Stimulated activated CD4-positive, alpha-beta T cell treated with anti-CD3 and anti-CD28 coated beads, TNF-alpha, amount 100 ng/mL, for 24 hours (primary cell): ENCODE measurements at regions not wholly inside any gene's neighbourhood (a gene's known extent, or its start where the extent isn't known, plus 50 kb on each side); places are given as distances from the start of the nearest gene placed in this dataset.
"Not testable (repeated sequence)": the region's sequence is repeated elsewhere in the genome, so short reads cannot be mapped to it uniquely, and the experiment has no call there.

Source experiments
- DNase-seq, 3 experiments: peaks; one replicate each; pipeline ENCODE4 v3.0.0-alpha.2; 2020; ENCODE audit warnings: low read depth in 3 of 3

GRCh38 chr9:42434844-42435714 lies 251.6 kb downstream of the SPATA31A6 start:
- DNase-seq = not testable (repeated sequence)

GRCh38 chr9:42435715-42436342 lies 252.4 kb downstream of the SPATA31A6 start:
- not testable (repeated sequence) for DNase-seq

DNA sequence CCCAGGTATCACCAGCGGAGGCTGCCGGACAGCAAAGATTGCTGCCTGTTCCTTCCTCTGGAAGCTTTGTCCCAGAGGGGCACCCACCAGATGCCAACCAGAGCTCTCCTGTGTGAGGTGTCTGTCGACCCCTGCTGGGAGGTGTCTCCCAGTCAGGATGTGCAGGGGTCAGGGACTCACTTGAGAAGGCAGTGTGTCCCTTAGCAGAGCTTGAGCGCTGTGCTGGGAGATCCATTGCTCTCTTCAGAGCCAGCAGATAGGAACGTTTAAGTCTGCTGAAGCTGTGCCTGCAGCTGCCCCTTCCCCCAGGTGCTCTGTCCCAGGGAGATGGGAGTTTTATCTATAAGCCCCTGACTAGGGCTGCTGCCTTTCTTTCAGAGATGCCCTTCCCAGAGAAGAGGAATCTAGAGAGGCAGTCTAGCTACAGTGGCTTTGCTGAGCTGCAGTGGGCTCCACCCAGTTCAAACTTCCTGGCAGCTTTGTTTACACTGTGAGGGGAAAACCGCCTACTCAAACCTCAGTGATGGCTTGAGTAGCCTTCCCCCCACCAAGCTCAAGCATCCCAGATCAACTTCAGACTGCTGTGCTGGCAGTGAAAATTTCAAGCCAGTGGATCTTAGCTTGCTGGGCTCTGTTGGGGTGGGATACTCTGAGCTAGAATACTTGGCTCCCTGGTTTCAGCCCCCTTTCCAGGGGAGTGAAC lies 253.7 kb downstream of the SPATA31A6 start:
- DNase-seq = not testable (repeated sequence)

- DNase-seq = not testable (repeated sequence)
Observed at GRCh38 chr9:42442680-42443079, 259.2 kb downstream of the SPATA31A6 start.

- DNase-seq = not testable (repeated sequence)
Observed at GRCh38 chr9:42443414-42443813, 260.0 kb downstream of the SPATA31A6 start.

- DNase-seq = not testable (repeated sequence)
Observed at GRCh38 chr9:42461436-42461835, 278.0 kb downstream of the SPATA31A6 start.

DNA sequence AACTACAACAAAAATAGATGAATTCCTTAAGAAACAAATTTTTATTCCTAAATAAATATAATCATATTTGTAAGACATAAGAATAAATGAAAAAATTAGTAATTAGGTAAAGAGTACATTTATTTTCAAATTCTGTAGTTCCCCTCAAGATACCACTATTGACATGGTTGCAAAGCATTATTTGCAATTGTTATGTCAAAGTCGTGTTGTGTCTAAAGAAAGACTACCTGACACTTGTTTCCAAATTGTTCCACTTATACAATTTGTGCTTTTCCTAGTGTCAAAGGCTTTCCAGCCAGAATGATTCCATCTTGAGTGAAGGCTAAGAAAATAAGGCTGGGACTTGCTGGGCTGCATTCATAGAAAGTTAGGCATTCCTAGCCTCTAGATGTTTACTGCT lies 278.4 kb downstream of the SPATA31A6 start:
- not testable (repeated sequence) for DNase-seq

GRCh38 chr9:42463981-42464380 lies 280.5 kb downstream of the SPATA31A6 start:
- DNase-seq = not testable (repeated sequence)

- DNase-seq = not testable (repeated sequence)
Observed at GRCh38 chr9:42470577-42470976, 287.1 kb downstream of the SPATA31A6 start.

DNA sequence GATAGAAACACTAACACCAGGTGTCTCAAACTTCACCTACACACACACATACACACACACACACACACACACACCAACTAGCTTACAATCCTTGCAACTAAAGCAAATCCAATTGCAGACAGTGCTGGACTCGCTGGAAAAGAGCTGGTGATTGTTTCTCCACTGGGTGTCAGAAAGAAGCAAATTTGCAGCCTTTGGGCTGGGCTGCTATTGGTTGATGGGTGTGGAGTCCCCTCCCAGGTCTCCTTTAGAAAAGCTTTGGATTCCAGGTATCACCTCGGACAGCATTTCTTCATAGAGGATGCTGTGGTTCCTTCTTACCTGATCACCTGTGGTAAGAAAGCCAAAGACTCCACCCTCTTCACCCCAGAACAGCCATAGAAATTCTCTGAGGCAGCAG lies 307.5 kb downstream of the SPATA31A6 start:
- not testable (repeated sequence) for DNase-seq

- not testable (repeated sequence) for DNase-seq
Observed at GRCh38 chr9:42502620-42503264, 319.3 kb downstream of the SPATA31A6 start.

- DNase-seq = not testable (repeated sequence)
Observed at GRCh38 chr9:42508111-42508510, 324.7 kb downstream of the SPATA31A6 start.

DNA sequence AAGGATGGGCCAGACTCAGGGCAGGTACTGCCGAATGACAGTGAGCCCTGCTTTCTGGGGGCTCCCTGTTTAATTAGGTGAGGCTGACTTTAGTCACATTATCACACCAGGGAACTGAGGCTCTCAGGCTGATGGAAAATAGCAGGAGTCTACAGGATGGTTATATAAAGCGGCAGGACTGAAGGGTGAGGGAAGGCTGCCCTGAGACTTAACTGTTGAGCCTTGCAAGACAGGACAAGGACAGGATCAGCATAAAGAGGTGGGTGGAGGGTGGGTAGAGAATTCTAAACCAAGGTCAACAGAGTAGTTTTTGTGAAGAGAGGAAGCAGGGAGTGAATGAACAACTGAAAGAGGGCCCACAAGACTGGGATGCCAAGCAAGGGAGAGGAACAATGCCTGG lies 330.1 kb downstream of the SPATA31A6 start:
- DNase-seq = not testable (repeated sequence)

DNA sequence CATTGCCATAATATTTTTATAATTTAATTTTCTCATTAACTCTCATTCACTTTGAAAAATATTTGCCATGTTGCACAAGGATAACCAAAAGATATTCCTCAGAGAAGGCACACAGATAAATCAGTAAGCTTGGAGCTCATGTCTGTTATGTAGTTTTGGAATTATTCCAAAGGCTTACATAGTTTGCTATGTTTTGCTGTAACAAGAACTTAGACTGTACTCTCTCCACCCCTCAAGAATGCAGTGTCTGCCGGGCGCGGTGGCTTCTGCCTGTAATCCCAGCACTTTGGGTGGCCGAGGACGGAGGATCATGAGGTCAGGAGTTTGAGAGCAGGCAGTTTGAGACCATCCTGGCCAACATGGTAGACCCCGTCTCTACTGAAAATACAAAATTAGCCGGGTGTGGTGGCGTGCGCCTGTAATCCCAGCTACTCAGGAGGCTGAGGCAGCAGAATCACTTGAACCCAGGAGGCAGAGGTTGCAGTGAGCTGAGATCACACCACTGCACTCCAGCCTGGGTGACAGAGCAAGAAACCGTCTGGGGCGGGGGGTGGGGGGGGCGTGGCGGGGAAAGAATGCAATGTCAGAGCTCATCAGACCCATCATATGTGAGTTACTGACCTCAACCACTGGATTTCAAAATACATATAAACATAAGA lies 351.0 kb downstream of the SPATA31A6 start:
- DNase-seq = not testable (repeated sequence)

GRCh38 chr9:42534984-42535325 lies 351.5 kb downstream of the SPATA31A6 start:
- peak in 1 of 3 experiments; percentile 32 for DNase-seq

GRCh38 chr9:42550789-42551357 lies 367.4 kb downstream of the SPATA31A6 start:
- not testable (repeated sequence) for DNase-seq

- DNase-seq = not testable (repeated sequence)
Observed at GRCh38 chr9:42568530-42568929, 385.1 kb downstream of the SPATA31A6 start.

DNA sequence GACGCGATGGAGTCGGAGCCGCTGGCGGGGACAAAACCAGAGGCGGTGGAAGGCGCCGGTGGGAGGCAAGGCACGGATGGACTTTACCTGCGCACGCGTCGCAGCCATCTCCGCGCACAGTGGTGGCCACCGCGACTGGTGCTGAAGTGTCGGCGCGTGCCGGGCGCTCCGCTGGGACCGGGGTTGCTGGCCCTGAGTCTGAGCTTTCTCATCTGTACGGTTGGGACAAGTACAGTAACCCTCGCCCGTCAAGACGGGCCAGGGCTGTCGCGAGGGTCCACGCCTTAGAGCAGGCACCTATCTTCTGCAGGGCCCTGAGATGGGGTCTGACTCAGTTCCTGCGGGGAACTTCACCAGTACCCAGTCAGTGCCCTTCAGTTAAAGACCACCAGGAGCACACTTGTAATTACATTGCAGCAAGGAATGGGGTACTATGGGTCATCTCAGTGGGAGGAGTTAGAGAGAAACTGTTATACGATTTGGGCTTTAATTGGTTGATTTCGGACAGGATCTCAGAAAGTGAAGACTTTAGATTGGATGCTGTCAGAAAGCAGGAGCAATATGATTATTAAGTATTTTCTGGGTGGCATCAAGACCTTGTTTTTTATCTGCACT lies 385.6 kb downstream of the SPATA31A6 start:
- DNase-seq = peak in 1 of 3 experiments; percentile 6

DNA sequence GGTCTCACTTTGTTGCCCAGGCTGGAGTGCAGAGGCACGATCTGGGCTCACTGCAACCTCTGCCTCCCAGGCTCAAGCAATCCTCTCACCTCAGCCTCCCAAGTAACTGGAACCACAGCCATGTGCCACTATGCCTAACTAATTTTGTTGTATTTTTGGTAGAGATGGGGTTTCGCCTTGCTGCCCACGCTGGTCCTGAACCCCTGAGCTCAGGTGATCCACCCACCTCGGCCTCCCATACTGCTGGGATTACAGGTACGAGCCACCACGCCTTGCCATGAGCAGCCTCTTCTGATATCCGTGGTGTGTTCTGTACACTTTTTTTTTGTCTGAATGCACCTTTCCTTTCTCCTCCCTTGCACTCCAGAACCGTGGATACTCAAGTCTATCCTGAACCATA lies 394.4 kb downstream of the SPATA31A6 start:
- DNase-seq = not testable (repeated sequence)
